GM04504 (cell line): ENCODE measurements at regions not wholly inside any gene's neighbourhood (a gene's known extent, or its start where the extent isn't known, plus 50 kb on each side); places are given as distances from the start of the nearest gene placed in this dataset.

Experiments
- DNase-seq: peaks from one replicate; pipeline ENCODE4 v3.0.0-alpha.2; 2012; ENCODE audit warnings: low read depth

DNA sequence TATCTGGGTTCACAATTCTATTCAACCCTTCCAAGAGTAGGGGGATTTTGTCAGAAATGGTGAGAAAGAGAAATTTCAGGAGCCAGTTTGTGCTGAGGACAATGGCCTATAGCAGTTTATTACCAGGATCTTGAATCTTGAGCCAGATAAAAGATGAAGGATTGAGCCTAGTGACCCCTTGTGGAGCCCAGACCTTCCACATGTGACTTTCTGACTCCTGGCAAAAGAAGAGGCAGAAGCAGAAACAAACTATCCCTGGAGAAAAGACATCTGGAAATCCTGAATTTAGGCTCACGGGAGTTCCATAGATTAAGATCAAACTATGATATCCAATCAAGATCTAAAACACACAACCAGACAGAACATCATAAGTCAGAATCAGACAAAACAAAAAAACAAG, 60.9 kb upstream of the CHRM2 start:
- DNase-seq = no peak

DNA sequence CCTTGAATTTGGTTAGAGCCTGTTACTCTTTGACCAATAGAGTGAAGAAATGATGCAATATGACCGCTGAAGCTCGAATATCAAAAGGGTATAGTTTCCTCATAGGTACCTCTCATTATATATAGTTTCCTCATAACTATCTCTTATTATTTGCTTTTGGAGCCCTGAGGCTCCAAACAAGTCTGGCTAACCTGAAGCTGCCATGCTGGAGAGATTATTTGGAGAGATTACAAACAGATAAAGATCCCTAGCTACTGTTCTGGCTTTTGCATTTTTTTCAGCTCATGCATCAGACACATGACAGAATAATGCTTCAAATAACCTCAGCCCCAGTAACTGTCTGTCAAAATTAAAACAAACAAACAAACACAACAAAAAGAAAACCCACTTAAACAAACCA, 65.4 kb upstream of the CHRM2 start:
- DNase-seq = no peak

DNA sequence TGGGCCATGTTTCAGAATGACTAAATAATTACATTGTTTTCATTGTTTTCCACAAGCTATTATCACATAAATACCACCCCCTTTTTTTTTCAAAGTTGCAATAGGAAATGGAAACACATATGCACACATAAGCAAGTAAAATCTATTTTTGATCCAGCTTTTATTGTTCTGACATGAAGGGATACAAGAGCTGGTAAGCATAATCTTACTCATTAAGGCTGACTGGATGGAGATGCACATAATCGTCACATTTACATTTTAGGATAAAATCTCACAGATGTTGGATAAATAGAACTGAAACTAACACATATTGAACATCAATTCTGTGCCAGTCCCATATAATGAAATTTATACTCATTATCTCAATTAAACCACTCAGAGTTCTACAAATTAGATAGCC, 84.5 kb upstream of the CHRM2 start:
- DNase-seq = no peak

DNA sequence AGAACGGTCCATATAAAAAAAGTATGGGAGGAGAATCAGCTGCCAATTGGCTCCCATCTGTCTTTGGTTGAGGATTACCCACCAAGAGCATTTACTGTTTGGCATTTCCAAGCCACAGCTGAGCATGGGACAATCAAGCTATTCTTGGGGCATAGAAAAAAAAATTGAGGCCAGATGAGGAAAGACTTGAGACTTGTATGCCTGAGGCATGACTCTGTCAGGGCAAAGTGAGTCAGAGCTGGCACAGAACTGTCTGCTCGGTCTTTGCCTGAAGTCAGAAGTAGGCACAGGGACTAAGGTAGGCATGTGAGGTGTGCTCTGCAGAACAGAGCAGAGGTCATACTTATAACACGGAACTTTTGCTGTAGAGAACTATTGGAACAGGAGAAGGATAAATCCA, 126.5 kb upstream of the CHRM2 start:
- no peak for DNase-seq

DNA sequence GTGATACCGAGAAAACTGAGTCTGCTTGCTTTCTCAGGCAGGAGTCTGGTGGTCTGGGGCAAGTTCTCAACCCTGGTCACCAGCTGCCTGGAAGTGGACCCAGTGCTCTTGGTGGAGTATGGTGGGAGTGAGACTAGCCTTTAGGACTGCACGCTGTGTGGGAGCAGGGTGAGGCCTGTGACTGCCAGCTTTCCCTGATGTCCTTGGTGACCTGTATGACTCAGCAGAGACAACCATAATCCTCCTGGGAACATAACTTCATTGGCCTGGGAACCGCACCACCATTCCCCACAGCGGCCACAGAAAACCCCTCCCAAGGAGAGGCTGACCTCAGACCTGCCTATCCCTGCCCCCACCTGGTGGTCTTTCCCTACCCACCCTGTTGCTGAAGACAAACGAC, 139.5 kb upstream of the CHRM2 start:
- no peak for DNase-seq

DNA sequence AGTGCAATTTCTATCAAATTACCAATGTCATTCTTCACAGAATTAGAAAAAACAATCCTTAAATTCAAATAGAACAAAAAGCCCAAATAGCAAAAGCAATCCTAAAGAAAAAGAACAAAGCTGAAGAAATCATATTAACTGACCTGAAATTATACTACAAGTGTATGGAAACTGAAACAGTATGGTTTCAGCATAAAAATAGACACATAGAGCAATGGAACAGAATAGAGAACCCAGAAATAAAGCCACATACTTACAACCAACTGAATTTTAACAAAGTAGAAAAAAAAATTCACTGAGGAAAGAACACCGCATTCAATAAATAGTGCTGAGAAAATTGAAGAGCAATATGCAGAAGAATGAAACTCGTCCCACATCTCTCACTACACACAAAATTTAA, 142.0 kb upstream of the CHRM2 start:
- no peak for DNase-seq

DNA sequence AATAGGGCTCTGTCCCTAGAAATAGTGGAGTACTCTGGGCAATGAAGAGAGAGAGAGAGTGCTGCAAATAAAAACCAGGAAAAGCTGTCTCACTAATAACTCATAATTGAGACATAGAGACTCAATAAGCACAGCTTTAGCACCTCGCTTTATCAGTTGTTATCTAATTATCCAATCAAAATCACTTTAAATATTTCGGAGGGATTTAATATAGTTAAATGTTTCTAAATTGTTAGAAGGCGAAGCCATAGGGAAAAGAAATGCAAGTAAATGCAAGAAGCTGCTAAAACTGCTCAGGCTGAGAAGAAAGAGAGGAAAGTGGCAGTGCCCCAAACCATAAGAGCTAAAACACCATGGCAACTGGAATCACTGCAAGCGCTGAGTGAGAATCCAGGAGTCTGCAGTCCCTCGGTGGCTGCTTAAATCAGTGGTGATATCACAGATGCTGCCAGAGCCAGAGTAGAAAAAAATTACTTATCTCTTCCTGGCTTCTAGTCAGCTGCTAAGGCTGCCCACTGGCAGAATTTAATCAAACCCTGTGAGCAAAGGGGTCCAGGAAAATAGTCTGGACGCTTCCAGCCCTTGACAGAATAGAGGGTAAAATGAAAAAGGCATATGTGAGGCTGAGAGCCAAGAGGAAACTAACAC, 150.4 kb upstream of the CHRM2 start:
- DNase-seq = no peak

DNA sequence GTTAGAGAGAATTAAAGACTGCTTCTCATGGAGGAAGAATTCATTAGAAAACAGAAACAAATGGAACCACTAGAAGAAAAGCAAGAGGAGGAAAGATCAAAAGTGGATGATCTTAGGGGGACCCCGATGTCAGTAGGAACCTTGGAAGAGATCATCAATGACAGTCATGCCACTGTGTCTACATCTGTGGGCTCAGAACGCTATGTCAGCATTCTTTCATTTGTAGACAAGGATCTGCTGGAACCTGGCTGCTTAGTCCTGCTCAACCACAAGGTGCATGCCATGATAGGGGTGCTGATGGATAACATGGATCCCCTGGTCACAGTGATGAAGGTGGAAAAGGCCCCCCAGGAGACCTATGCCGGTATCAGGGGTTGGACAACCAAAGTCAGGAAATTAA, 154.4 kb upstream of the CHRM2 start:
- DNase-seq = no peak

DNA sequence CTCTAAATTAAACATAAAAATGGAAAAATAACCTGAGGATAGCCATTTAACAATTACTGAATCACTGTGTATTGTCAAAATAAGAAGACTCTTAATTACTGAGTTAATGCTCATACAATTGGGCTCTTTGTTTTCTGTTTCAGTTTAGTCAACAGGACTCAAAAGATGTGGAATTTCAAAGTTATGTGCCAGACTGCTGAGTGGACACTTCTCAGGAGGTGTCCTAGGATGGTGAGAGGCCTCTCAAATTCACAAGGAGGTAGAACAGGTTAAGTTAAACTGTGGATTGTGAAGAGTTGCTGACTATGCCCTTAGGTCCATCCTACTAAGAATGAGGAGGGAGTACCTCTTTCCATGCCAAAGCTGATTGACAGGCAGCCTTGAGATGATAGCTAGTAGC, 157.7 kb upstream of the CHRM2 start:
- no peak for DNase-seq

DNA sequence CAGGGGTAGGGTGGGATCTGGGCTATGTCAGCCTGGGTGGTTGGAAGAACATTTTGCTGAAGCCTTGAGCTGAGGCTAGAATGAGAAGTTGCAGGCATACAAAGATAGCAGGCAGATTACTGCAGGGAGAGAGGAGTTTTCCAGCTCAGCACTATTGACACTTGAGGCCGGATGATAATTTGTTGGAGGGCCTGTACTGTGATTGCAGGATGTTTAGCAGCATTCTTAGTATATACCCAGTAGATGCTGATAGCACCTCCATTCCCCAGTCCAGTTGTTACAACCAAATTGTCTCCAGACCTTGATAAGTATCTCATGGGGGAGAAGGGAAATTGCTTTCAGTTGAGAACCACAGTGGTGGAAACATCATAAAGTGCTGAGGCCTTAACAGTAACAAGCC, 158.6 kb upstream of the CHRM2 start:
- no peak for DNase-seq

DNA sequence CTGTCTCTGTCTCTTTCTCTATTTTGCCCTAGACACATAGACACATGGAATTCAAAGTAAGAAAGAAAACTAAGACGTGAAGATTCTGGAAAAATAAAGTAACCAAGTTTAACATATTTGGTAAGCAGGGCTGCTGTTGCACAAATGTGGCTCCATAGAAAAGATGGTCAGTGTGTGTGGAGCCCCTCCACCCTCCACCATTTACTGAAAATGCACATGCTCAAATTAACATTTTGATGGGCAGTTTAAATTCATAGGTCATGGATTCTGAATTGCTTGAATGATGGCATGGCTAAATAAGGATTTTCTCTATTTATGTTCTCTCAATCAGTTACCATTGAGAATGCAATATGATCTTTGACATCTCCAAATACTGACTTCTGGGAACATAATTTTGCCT, 165.5 kb upstream of the CHRM2 start:
- DNase-seq = no peak

DNA sequence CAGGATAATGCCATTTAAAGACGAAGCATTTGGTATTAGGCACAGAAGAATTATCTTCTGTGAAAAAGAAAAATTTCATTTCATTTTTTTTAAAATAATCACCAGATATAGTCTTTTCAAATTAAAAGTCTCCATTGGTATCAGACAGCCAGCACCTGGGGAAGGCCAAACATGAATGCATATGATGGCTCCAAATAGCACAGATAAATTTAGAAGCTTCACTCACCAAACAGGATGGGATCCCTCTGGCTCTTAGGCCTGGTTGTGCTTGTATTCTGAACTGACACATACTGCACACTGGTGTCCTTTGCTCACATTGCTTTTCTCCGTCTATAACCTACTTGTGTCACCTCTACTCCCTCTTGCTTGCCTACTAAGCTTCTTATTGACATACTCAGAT, 169.5 kb upstream of the CHRM2 start:
- DNase-seq = no peak

DNA sequence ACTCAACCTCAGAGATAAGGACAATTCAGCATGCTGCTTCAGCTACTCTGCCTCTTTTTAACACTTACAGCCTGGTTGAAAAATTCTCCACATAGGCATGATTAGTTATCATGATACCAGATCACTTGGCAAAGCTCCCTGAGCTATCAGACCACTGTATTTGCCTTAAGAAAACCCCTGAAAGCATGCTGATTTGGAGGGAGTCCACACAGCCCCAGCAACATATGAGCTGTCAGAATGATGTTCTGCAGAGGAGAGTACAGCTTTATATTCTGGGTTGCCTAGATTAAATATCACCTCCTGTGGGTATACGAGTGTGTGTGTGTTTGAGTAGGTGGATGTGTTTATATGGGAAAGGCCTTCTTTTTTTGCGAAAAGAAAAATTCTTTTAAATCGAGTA, 170.2 kb upstream of the CHRM2 start:
- no peak for DNase-seq

DNA sequence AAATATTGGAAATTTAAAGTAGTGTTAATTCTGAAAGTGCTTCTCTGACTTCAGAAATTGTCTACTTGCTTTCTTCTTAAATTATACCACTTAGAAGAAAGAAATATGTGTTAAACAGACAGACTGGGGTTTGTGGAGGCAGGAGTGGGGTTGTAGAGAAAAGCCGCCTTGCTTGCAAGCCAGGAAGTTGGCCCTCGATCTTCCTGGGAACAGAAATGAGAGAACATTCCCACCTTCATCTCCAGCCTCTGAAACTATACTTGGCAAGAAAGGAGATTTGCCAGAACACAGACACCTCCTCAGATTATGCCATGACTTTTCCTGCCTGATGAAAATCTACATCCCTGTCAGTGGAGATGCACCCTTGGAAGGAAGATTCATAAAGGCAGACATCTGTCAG, 171.2 kb upstream of the CHRM2 start:
- no peak for DNase-seq

DNA sequence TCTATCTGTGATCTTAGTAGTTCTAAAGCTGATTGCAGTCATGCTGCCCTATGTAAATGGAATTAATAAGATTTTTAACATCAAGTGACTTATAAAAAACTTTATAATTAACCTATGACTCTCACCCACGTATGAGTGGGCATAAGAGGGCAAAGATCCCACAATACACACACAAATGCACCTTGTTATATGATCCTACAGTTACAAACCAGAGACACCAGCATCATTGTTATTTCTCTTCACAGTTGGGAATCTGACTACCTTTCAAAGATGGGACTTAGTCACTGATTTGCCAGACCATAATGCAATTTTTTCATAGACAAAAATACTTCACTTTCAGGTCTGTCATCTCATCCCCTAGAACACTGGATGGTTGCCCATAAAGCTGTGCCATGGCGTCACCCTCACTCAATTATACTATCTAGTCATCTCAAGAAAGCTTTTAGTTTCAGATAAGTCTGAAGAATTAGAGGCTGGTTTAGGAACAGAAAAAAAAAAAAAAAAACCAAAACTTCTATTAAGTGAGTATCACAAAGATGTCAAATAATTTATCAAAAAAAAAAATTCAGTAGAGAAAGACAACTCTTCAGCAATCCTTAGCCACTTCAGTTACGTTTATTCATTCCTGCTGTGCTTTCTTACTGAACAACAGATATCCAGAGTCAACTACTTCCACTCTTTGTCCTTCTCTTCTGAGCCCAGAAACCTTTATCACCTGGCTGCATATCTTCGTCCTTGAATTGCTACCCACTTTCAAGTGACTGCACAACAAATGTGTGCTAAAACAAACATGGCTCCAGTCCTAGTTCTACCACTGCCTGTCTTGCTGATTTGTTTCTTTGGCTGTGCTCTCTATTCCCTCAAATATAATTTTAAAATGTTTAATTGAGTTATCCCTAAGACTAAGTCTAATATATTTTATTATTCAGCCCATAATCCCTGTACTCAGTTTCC, 175.0 kb upstream of the CHRM2 start:
- DNase-seq = no peak

DNA sequence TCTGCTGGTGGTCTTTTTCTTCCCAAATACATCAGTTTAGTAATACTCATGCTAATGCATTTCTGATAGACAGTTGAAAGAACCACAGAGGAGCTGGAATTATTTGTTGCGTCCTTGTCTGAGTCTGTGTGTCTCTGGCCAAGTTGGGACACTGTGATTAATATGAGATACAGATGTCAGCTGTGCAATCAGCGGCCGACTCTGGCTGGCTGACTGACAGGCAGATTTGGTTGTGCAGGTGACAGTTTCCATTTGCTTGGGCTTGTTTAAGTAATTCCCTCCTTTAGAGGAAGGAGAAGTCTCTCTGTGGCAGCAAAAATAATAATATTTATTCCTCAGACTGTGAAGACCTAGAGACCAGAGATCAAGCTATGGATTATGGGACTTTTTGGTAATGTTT, 176.2 kb upstream of the CHRM2 start:
- no peak for DNase-seq

DNA sequence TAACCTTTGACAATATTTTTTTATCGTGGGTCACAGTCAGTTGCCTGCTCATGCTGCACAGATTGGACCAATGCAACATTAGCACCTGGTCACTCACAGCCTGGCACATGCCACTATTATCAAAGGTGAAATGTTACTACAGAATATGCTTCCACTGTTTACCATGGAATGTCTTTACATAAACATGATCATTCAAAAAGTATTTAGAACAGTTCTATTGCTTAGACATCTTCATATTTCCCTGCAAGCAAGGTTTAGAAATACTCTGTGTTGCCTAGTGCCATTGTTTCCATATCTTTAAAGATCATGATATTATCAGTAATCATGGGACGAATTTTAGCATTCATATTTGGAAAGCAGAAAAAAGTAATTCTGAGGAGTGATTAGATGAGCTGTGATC, 179.9 kb upstream of the CHRM2 start:
- no peak for DNase-seq

DNA sequence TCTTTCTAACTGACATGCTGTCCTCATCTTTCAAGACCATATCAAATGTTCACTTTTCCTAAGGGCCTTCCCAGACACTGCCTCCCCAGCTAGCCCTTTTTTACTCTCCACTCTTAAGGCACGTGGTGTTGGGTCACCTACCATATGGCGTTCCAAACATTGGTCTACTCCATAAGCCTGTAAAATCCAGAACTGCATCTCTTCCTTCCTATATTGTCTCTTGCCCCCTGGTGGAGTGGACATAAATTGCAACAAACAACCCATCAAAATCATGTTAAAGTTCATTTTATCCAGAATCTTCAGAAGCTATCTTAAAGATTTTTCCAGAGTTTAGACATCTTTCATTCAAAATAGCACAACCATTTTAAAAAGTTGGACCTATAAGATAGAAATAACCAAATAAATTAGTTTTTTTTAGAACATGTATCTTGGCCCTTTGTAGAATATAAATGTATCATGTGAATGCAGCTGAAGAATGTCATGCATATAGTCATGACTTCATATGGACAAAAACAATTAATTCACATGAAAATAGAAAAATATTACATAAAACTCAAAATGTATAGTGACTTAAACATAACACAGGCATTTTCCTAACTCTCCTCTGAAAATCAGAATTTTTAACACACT, 180.6 kb upstream of the CHRM2 start:
- DNase-seq = no peak

DNA sequence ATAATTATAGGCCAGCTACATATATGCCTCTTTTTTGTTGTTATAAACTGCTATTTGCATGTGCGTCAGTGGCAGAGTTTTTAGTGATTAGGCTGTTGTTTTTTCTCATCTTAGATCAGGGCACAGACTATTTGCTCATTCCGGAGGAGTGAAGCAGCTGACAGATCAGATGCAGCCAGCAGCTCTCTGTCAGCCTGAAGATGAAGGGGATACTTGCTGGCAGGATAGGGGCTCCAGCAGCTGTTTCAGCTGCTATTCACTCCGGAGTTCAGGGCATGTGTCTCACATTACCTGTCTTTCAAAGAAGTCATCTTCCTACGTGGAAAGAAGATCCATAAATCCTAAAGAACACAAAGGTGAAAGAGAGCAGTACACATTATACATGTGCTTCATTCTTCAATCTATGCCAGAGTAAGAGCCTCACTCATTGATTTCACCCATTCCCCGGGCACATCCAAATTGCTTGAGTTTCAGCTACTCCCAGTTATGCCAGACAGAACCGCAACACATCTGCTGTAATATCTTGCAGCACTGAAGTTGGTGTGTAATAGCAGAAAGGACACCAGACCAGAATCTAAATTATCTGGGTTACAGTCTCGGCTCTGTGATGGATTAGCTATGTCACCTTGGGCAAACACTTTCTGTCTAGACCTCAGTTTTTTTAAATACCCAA, 182.8 kb upstream of the CHRM2 start:
- no peak for DNase-seq

DNA sequence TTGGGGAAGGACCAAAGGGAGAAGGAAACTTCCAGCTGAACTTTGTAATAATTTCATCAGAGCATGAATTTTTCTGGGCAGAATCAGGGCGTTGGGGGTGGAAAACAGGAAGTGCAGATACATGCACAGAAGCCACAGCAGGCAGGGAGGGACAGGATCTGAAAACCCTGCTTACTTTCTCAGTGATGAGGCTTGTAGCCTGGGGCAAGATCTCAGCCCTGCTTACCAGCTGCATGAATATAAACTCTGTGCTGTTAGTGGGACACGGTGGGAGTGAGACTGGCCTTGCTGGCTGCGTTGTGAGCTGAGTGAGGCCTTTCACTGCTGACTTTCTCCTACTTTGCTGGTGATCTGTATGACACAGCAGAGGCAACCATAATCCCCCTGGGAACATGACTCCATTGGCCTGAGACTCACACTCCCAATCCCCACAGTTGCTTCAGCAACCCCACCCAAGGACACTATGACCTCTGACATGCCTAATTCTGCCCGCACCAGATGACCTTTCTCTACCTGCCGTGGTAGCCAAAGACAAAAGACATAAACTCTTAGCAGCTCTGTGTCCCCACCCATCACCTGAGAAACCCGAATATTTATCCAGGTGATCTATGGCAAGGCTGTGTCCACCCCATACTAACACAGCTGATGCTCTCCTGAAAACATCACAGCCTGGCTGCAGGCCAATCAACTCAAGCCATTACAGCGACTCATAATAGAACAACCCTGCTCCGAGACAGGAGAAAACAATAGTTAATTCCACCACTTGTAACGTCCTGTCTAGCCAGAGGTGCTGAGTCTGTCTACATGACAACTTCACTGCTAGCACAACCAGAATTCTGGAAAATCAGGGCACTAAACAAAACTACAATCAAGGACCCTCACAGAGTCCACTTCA, 190.7 kb upstream of the CHRM2 start:
- peak; percentile 37 for DNase-seq

DNA sequence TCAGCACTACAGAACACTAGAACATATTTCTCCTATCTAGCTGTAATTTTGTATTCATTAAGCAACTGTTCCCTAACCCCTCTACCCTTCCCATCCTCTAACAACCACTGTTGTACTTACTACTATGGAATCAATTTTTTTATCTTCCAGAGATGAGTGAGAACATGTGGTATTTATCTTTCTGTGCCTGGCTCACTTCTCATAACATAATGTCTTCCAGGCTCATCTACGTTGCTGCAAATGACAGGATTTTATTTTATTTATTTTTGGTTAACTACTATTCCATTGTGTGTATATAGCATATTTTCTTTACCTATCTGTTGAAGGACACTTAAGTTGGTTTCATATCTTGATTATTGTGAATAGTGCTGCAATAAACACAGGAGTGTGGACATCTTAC, 200.9 kb upstream of the CHRM2 start:
- no peak for DNase-seq
